Gastrocnemius medialis (tissue), 4 donors: ENCODE measurements at regions not wholly inside any gene's neighbourhood (a gene's known extent, or its start where the extent isn't known, plus 50 kb on each side); places are given as distances from the start of the nearest gene placed in this dataset.

ENCODE experiments used
- CTCF ChIP-seq, 5 experiments: fragments of 450-650 bp in 3 of 5; fragments of 200-600 bp in 2 of 5; sonication (generic) in 2 of 5; IDR thresholded peaks in 4 of 5; conservative IDR thresholded peaks in 1 of 5; 1 replicate in 4 of 5; 2 replicates in 1 of 5; pipeline ENCODE4 v1.5.1; 2016 to 2019; ENCODE audit warnings: antibody characterized with exemption in 5 of 5, mild to moderate bottlenecking in 3 of 5, moderate library complexity in 3 of 5
- POLR2A ChIP-seq, 2 donors: fragments of 450-650 bp; IDR thresholded peaks; one replicate each; pipeline ENCODE4 v1.6.1; 2017; ENCODE audit warnings: antibody characterized with exemption in 2 of 2, mild to moderate bottlenecking in 2 of 2, moderate library complexity in 2 of 2

- no peak for TF ChIP-seq CTCF (IDR thresholded peaks at IDR 0.05 in 4 of 5, conservative IDR thresholded peaks at IDR 0.05 in 1 of 5)
- TF ChIP-seq POLR2A (IDR thresholded peaks at IDR 0.05) = no peak
These were observed 311.6 kb upstream of the DIAPH2 start for GRCh38 chrX:96373047-96373355.
